ENCODE measurements at regions not wholly inside any gene's neighbourhood (a gene's known extent, or its start where the extent isn't known, plus 50 kb on each side); places are given as distances from the start of the nearest gene placed in this dataset.

DNA sequence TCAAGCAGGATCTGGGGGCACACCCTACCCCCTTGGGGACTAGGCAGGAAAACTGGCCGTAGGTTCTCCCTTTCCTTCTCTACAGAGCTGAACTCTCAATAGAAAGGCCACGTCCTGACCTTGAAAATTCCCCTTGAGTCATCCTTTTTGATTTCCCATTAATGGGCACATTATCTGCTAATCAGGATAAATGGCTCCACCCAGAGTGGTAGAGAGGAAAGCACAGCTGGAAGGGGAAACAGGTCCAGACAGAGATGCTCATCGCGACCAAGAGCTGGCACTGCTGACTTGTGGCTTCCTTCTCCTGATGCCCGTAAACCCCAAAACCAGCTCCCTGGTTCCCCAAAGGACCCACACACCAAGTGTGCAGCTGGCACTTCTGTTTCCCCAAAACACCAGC lies 206.5 kb upstream of the CDH5 start:
- H3K79me2 ChIP-seq (ENCODE audit: low read length): no peaks in the 10 kb centered on the region
- H3K9ac ChIP-seq (ENCODE audit: low read length): no peak overlapping the region
- no peaks in the 10 kb centered on the region for H3K4me1 ChIP-seq (ENCODE audit: insufficient read depth, low read length)
- DNase-seq (peak; percentile 1), ATAC-seq (no peak)
- H4K20me1 ChIP-seq (ENCODE audit: low read length): no peaks in the 10 kb centered on the region
- H3K36me3 ChIP-seq (ENCODE audit: low read depth, low read length): no peaks in the 10 kb centered on the region
- H2AFZ ChIP-seq (ENCODE audit: low read length): no peak overlapping the region
- H3K9me3 ChIP-seq (ENCODE audit: low read length): no peaks in the 10 kb centered on the region
- ChIA-PET POLR2A (ENCODE audit: unreplicated experiment) (no interaction called here), CTCF (no interaction called here)
- no peak overlapping the region for H3K4me2 ChIP-seq (ENCODE audit: low read length)
- no peak overlapping the region for H3K4me3 ChIP-seq (ENCODE audit: low read length)
- no peaks in the 10 kb centered on the region for H3F3A ChIP-seq (ENCODE audit: low read length, unreplicated experiment)
- no peak overlapping the region for H3K27ac ChIP-seq (ENCODE audit: low read length)
- TF ChIP-seq, protein P1, sequence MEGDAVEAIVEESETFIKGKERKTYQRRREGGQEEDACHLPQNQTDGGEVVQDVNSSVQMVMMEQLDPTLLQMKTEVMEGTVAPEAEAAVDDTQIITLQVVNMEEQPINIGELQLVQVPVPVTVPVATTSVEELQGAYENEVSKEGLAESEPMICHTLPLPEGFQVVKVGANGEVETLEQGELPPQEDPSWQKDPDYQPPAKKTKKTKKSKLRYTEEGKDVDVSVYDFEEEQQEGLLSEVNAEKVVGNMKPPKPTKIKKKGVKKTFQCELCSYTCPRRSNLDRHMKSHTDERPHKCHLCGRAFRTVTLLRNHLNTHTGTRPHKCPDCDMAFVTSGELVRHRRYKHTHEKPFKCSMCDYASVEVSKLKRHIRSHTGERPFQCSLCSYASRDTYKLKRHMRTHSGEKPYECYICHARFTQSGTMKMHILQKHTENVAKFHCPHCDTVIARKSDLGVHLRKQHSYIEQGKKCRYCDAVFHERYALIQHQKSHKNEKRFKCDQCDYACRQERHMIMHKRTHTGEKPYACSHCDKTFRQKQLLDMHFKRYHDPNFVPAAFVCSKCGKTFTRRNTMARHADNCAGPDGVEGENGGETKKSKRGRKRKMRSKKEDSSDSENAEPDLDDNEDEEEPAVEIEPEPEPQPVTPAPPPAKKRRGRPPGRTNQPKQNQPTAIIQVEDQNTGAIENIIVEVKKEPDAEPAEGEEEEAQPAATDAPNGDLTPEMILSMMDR (conservative IDR thresholded peaks at IDR 0.05; ENCODE audit: low read depth, low read length): peak; percentile 32
- no peak for TF ChIP-seq EZH2phosphoT487 (IDR thresholded peaks at IDR 0.05; ENCODE audit: borderline replicate concordance, low read length)
- no peaks in the 10 kb centered on the region for H3K9me2 ChIP-seq (replicated peaks; ENCODE audit: low read length)
- intact Hi-C loops (cut with micrococcal nuclease): no loop called here
- BruUV-seq (replicated peaks): no TSS peak
- H3K27me3 ChIP-seq (ENCODE audit: low read length): no peaks in the 10 kb centered on the region

DNA sequence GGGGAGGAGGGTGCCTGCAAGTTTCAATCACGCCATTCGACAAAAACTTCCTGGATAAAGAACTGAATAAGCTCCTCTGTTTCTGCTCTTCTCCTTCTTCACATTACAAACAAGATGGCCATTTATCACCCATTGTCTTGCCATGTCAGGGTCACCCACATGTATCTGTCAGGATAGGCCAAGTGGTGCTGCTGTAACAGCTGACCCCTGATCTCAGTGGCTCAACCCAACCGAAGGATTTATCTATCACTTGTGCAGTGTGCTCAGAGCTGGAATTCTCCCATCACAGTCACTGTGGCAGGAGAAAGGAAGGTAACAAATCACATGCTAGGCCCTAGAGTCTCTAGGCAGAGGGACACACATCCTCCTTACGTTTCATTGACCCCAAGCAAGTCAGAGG lies 210.0 kb upstream of the CDH5 start:
- Histone ChIP-seq H3K9ac (ENCODE audit: low read length) (no peak overlapping the region), H3F3A (ENCODE audit: low read length, unreplicated experiment) (no peaks in the 10 kb centered on the region), H2AFZ (ENCODE audit: low read length) (no peak overlapping the region), H3K4me3 (ENCODE audit: low read length) (no peak overlapping the region), H4K20me1 (ENCODE audit: low read length) (no peaks in the 10 kb centered on the region), H3K9me2 (replicated peaks; ENCODE audit: low read length) (no peaks in the 10 kb centered on the region), H3K27me3 (ENCODE audit: low read length) (no peaks in the 10 kb centered on the region), H3K79me2 (ENCODE audit: low read length) (no peaks in the 10 kb centered on the region), H3K36me3 (ENCODE audit: low read depth, low read length) (no peaks in the 10 kb centered on the region), H3K27ac (ENCODE audit: low read length) (no peak overlapping the region), H3K4me1 (ENCODE audit: insufficient read depth, low read length) (no peaks in the 10 kb centered on the region), H3K9me3 (ENCODE audit: low read length) (no peaks in the 10 kb centered on the region), H3K4me2 (ENCODE audit: low read length) (no peak overlapping the region)
- CTCF ChIA-PET: no interaction called here
- DNase-seq (no peak), ATAC-seq (no peak)
- TF ChIP-seq, protein P1 (conservative IDR thresholded peaks at IDR 0.05; ENCODE audit: low read depth, low read length): no peak
- TF ChIP-seq EZH2phosphoT487 (IDR thresholded peaks at IDR 0.05; ENCODE audit: borderline replicate concordance, low read length): no peak
- TF ChIP-seq EZH2 (IDR thresholded peaks at IDR 0.05; ENCODE audit: low read length, unreplicated experiment): no peak
- BruUV-seq (replicated peaks): no TSS peak
- POLR2A ChIA-PET (ENCODE audit: unreplicated experiment): no interaction called here
- intact Hi-C loops (cut with micrococcal nuclease): no loop called here

DNA sequence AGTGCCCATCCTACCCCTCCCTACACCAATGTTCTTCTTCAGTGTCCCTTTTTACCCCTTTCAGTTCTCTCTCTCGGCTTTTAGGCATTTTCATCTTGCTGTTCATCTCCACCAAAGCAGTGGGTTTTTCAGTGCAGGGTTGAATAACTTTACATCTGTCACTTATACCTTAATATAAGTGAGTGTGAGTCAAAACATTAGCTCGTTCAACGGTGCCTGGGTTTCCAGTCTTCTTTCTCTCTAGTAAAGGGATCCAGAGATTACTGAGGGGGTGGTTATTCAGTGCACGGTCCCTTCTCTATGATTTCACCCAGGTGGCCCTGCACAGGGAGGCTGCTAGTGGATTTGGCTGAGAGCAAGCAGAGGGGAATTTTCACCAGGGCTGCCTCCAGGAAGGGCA lies 210.6 kb upstream of the CDH5 start:
- no peaks in the 10 kb centered on the region for H3K79me2 ChIP-seq (ENCODE audit: low read length)
- H3K9me3 ChIP-seq (ENCODE audit: low read length): no peaks in the 10 kb centered on the region
- no peak overlapping the region for H2AFZ ChIP-seq (ENCODE audit: low read length)
- no peaks in the 10 kb centered on the region for H3K9me2 ChIP-seq (replicated peaks; ENCODE audit: low read length)
- ChIA-PET POLR2A (ENCODE audit: unreplicated experiment) (no interaction called here), CTCF (no interaction called here)
- H3K4me2 ChIP-seq (ENCODE audit: low read length): no peak overlapping the region
- TF ChIP-seq EZH2 (IDR thresholded peaks at IDR 0.05; ENCODE audit: low read length, unreplicated experiment): no peak
- TF ChIP-seq, protein P1 (conservative IDR thresholded peaks at IDR 0.05; ENCODE audit: low read depth, low read length): no peak
- no peak for TF ChIP-seq EZH2phosphoT487 (IDR thresholded peaks at IDR 0.05; ENCODE audit: borderline replicate concordance, low read length)
- no peaks in the 10 kb centered on the region for H4K20me1 ChIP-seq (ENCODE audit: low read length)
- no peaks in the 10 kb centered on the region for H3F3A ChIP-seq (ENCODE audit: low read length, unreplicated experiment)
- no peak overlapping the region for H3K9ac ChIP-seq (ENCODE audit: low read length)
- BruUV-seq (replicated peaks): no TSS peak
- H3K36me3 ChIP-seq (ENCODE audit: low read depth, low read length): no peaks in the 10 kb centered on the region
- no peak overlapping the region for H3K4me3 ChIP-seq (ENCODE audit: low read length)
- ATAC-seq (no peak), DNase-seq (no peak)
- intact Hi-C loops (cut with micrococcal nuclease): no loop called here
- no peak overlapping the region for H3K27ac ChIP-seq (ENCODE audit: low read length)
- no peaks in the 10 kb centered on the region for H3K4me1 ChIP-seq (ENCODE audit: insufficient read depth, low read length)
- no peaks in the 10 kb centered on the region for H3K27me3 ChIP-seq (ENCODE audit: low read length)
